Keratinocyte (primary cell): ENCODE measurements at regions not wholly inside any gene's neighbourhood (a gene's known extent, or its start where the extent isn't known, plus 50 kb on each side); places are given as distances from the start of the nearest gene placed in this dataset.
"Not testable (repeated sequence)": the region's sequence is repeated elsewhere in the genome, so short reads cannot be mapped to it uniquely, and the experiment has no call there.

Experiments
- EZH2 ChIP-seq: IDR thresholded peaks from one replicate; pipeline ENCODE4 v1.6.1; 2012; ENCODE audit warnings: inconsistent platforms, mild to moderate bottlenecking, low read length, moderate library complexity
- TF ChIP-seq, protein P1 (sequence below), 3 experiments: IDR thresholded peaks in 1 of 3; conservative IDR thresholded peaks in 1 of 3; optimal IDR thresholded peaks in 1 of 3; 2 replicates in 2 of 3; 3 replicates in 1 of 3; pipeline versions ENCODE3 to v1.5.1; 2011; ENCODE audit warnings: low read length in 3 of 3, mild to moderate bottlenecking in 3 of 3, moderate library complexity in 2 of 3, control low read depth in 1 of 3, inconsistent platforms in 1 of 3; ENCODE audit not compliant: insufficient read depth in 2 of 3; ENCODE audit errors: extremely low read depth in 1 of 3

- TF ChIP-seq, protein P1, sequence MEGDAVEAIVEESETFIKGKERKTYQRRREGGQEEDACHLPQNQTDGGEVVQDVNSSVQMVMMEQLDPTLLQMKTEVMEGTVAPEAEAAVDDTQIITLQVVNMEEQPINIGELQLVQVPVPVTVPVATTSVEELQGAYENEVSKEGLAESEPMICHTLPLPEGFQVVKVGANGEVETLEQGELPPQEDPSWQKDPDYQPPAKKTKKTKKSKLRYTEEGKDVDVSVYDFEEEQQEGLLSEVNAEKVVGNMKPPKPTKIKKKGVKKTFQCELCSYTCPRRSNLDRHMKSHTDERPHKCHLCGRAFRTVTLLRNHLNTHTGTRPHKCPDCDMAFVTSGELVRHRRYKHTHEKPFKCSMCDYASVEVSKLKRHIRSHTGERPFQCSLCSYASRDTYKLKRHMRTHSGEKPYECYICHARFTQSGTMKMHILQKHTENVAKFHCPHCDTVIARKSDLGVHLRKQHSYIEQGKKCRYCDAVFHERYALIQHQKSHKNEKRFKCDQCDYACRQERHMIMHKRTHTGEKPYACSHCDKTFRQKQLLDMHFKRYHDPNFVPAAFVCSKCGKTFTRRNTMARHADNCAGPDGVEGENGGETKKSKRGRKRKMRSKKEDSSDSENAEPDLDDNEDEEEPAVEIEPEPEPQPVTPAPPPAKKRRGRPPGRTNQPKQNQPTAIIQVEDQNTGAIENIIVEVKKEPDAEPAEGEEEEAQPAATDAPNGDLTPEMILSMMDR (optimal IDR thresholded peaks at IDR 0.05 in 1 of 3, IDR thresholded peaks at IDR 0.05 in 1 of 3, conservative IDR thresholded peaks at IDR 0.05 in 1 of 3; ENCODE audit: extremely low read depth in 1 of 3, insufficient read depth in 2 of 3, low read length in 3 of 3): not testable (repeated sequence)
- not testable (repeated sequence) for TF ChIP-seq EZH2
These were observed 87.8 kb downstream of the NSUN5 start for GRCh38 chr7:73220766-73221370.
